ENCODE measurements at regions not wholly inside any gene's neighbourhood (a gene's known extent, or its start where the extent isn't known, plus 50 kb on each side); places are given as distances from the start of the nearest gene placed in this dataset.

DNA sequence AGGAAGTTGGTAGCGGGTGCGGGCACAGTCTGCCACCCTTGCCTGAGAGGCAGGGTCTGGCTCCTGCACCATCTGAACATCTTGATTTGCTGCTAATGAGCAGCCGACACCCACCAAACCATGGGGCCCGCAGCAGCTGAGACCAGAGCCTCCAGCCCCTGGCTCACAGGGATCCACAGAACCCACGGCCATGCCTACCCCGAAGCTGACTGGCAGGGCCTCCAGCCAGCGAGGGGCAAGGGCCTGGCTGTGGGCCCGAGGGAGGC, 171.5 kb upstream of the NTM start:
- TF ChIP-seq, protein P1, sequence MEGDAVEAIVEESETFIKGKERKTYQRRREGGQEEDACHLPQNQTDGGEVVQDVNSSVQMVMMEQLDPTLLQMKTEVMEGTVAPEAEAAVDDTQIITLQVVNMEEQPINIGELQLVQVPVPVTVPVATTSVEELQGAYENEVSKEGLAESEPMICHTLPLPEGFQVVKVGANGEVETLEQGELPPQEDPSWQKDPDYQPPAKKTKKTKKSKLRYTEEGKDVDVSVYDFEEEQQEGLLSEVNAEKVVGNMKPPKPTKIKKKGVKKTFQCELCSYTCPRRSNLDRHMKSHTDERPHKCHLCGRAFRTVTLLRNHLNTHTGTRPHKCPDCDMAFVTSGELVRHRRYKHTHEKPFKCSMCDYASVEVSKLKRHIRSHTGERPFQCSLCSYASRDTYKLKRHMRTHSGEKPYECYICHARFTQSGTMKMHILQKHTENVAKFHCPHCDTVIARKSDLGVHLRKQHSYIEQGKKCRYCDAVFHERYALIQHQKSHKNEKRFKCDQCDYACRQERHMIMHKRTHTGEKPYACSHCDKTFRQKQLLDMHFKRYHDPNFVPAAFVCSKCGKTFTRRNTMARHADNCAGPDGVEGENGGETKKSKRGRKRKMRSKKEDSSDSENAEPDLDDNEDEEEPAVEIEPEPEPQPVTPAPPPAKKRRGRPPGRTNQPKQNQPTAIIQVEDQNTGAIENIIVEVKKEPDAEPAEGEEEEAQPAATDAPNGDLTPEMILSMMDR (IDR thresholded peaks at IDR 0.05; ENCODE audit: low read depth, low read length), result no peak
- no peak for TF ChIP-seq EZH2phosphoT487 (IDR thresholded peaks at IDR 0.05; ENCODE audit: low read depth)

Data from OCI-LY3 (cell line).